NCI-H524 treated with DMSO at 0.1 percent for 48 hours (cell line): ENCODE measurements at regions not wholly inside any gene's neighbourhood (a gene's known extent, or its start where the extent isn't known, plus 50 kb on each side); places are given as distances from the start of the nearest gene placed in this dataset.
"Not testable (repeated sequence)": the region's sequence is repeated elsewhere in the genome, so short reads cannot be mapped to it uniquely, and the experiment has no call there.

Experiments used
- DNase-seq: peaks from one replicate; lab custom pipeline; 2025; lab: John Stamatoyannopoulos, UW

DNA sequence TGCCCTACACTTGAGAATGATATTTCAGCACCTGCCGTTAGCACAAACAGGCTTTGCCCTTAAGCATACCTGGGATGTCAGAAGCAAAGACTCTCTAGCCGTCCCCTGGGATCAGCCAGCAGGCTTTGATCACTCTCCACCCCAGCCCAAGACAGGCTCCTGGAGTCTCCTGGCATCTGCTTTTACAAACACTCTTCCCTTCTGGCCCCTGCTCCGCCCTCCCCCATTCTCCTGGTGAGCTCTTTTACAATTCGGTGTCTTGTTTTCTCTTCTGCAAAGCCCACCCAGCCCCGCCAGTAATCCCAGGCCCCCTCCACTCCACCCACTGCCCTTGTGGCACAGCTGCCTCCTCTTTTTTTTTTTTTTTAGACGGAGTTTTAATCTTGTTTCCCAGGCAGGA, 50.4 kb downstream of the KATNIP start:
- peak; percentile 99 for DNase-seq

DNA sequence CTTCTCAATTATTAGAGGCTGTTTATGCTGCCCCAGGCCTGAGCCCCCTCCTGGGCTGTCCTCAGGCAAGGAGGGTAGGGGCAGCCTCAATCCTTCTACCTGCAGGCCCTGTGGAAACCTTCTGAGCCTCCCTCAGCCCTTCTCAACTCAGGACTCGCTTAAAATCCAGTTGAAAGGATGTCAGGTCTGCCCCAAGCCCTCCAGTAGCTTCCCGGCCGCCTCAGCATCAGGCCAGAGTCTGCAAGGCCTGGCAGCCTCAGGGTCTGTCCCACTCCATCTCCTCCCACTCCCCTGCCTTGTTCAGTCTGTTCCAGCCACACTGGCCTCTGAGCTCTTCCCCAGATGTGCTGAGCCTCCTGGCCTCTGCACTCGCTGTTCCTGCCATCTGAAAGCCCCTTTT, 52.2 kb downstream of the KATNIP start:
- no peak for DNase-seq

DNA sequence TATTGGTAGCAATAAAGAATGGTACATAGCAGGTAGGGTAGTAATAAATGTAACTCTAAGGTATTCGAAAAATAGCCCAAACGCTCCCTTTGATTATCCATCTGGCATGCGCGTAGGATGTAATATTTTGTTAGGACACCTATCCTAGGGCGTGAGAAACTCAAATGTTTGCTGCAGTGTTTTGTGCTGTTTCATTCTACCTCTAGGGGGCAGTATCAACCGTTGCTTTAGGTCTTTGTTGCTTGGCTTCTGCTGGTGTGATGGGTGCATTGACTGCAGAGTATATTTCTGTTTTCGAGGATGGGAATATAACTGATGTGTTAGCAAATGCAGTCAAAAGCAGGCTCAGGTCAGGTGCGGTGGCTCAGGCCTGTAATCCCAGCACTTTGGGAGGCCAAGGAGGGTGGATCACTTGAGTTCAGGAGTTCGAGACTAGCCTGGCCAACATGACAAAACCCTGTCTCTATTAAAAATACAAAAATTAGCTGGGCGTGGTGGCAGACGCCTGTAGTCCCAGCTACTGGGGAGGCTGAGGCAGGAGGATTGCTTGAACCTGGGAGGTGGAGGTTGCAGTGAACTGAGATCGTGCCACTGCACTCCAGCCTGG, 55.7 kb downstream of the KATNIP start:
- DNase-seq, result not testable (repeated sequence)

DNA sequence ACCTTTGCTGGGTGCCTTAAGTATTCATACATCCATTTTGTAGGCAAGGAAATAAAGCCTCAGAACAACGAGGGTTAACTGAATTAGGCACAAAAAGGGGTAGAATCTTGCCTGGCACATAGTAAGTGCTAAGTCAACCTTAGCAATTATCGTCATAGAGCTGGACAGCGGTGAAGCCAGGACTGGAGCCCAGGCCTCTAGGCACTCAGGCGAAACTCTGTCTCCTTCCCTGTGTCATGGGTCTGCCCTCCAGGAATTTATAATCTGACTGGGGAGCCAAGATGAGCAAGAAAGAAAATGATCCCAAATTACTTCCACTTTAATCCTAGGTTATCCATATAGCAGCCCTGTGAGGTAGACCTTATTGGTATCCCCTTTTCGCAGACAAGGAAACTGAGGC, 61.4 kb downstream of the KATNIP start:
- DNase-seq, result no peak

DNA sequence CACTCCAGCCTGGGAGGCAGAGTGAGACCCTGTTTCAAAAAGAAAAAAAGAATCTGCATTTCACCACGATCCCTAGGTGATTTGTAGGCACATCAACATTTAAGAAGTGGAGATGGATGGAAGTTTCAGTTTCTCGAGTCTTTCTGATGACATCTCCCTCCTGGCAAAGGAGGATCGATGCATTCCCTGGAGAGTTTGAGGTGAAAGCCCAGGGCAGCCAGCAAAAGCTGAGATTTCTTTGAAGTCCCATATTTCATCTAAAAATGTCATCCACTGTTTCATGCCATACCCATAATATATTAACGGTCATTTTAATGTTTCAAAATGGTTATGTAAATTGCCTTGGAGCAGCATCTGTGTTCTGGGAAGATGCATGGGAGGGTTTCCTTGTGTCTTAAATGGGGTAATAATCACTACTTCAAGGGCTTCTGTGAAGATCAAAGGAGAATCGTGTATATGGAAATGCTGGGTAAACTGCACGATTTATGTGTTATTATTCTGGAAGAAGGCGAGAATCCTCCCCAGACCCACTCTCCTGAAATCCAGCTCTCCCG, 63.4 kb downstream of the KATNIP start:
- DNase-seq, result no peak

DNA sequence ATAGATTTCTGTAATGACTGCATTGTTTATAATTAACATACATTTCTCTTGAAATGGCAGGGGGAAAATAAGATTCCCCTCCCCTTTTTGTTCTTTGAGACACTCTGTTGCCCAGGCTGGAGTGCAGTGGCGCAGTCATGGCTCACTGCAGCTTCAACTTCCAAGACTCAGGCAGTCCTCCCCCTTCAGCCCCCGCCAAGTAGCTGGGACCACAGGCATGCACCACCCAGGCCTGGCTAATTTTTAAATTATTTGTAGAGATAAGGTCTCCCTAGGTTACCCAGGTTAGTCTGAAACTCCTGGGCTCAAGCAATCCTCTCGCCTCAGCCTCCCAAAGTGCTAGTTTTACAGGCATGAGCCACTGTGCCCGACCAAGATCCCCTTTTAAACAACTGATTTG, 67.7 kb downstream of the KATNIP start:
- DNase-seq, result no peak

DNA sequence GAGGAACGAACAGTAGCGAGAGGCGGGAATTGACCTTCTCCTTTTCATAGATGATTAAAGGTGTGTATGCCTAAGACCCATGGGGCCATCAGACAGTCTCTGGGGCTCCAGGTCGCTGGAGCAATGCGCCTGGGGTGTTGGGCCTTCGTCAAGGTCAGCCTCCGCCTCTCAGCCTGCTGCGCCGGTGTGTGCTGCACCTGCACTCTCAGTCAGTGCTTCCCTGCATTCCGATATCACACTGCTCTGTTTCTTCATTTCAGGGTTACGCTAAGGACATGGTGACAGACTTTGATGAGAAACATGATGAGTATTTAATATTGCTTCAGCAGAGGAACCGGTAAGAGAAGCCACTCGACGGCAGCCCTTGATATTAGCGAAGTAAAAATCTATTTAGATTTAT, 68.2 kb downstream of the KATNIP start:
- DNase-seq, result no peak

DNA sequence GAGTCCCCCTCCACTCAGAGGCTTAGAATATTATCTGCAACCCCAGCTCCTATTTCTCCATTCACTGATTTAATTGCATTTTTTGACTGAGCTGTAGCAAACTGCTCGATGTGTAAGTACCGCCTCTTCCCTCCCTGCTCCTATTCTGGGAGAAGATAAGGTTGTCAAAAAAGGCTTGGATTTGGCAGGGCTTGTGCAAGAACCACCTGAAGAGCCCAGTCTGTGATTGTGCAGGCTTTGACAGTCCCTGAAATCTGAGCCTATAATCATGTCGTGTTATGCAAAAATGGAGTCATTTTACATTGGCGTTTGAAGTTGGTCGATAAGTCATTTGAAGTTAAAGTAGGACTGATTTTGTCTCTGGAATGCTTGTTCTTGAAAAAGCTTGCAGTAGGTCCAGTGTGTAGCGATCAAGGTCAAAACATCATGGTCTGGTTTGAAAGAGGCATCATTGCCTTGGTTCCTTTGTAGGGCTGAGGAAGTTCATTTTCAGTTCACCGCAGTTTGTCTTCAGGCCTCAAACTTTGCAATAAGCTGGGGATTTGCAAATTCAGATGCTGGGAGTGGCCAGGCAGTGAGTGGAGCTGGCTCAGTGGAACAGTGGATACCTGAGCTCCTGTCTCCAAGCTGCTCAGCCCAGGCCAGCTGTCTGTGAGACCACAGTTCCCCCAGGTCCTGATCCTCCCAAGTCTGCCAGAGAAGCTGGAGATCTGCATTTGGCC, 68.8 kb downstream of the KATNIP start:
- no peak for DNase-seq

DNA sequence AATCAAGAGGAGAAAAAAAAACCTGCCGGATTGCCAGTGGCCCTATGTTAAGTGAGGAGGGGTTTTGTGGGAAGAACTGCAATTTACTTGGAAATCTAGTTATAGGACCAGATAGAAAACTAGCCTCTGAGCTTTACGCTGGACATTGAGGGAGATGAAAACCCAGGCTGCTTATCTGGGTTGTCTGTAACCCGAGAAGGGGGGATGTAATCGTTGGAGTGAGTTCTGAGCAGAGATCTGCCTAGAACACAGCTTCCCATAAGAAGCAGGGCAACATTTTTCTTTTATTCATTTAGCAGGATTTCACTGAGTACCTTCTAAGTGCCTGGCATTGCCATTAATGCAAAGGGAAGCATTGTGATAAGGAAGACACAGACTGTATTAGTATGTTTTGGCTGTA, 70.6 kb downstream of the KATNIP start:
- no peak for DNase-seq

DNA sequence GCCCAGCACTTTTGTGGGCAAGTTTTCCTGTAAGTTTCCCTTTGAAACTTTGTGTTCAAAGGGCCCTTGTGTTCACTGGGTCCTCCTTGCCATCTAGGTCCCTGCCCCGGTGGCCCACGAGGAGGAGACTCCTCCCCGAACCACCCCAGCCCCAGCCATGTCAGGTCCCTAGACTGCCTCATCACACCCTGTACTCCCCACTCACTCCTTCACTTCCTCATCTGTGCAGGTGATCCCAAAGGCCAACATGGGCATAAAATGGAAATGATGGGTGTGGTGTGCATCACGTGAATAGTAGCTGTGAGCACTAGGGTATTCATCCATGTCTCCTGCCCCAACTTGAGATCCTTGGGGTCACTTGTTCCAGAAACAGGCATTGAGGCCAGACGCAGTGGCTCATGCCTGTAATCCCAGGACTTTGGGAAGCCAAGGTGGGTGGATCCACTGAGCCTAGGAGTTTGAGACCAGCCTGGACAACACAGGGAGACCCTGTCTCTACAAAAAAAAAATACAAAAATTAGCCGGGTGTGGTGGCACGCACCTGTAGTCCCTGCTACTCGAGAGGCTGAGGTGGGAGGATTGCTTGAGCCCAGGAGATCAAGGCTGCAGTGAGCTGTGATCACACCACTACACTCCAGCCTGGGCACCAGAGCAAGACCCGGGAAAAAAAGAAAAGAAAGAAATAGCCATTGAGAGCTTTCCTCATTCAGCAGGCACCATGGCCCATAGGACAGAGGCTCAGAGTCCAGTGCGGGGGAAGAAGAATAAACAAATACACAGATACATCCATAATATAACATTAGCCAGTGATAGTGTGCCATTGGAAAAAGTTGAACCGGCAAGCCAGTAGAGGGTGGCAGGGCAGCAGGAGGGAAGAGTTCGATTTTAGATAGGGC, 74.5 kb downstream of the KATNIP start:
- DNase-seq, result no peak

DNA sequence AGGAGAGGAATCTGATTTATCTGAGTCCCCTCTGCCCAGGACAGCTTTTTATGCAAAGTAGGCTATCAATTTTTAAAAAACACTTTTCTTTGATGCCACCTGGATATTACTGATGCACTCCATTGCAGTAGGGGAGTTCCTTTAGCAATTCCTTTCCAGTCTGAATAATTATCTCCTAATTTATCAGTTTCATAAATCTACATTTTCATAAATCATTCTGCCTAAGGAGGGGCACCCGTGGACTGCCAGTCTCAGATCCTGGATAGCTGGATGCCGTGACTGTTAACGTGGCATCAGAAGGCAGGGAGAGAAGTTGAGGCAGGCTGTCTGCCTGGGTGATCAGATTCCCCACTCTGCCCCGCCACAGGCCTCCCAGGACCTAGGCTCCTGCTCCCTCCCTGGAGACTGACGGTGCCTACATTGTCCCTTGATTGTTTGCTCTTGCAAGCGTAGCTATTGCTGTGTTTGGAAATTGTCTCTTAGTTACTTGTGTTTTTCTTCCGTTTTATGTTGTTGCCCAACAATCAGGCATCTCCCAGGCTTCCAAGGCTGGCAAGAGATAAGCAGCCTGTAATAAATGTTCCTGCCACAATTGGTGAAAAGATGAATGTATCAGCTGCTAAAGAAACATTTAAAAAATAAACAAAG, 75.2 kb downstream of the KATNIP start:
- no peak for DNase-seq

DNA sequence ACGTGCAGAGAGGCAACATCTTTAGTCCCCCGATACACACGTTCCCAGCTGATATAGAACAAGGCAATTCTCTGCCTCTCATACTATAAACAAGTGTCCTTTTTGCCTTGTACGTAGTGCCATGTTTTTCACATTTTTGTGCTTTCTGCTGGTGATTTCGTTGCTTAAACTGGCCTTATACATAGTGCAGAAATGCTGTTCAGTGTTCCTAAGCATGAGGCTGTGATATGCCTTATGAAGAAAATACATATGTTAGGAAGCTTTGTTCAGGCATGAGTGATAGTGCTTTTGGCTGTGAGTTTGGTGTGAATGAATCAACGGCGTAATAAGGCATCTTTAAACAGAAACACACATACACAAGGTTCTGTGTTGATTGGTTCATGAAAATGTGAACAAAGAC, 77.2 kb downstream of the KATNIP start:
- DNase-seq, result no peak

DNA sequence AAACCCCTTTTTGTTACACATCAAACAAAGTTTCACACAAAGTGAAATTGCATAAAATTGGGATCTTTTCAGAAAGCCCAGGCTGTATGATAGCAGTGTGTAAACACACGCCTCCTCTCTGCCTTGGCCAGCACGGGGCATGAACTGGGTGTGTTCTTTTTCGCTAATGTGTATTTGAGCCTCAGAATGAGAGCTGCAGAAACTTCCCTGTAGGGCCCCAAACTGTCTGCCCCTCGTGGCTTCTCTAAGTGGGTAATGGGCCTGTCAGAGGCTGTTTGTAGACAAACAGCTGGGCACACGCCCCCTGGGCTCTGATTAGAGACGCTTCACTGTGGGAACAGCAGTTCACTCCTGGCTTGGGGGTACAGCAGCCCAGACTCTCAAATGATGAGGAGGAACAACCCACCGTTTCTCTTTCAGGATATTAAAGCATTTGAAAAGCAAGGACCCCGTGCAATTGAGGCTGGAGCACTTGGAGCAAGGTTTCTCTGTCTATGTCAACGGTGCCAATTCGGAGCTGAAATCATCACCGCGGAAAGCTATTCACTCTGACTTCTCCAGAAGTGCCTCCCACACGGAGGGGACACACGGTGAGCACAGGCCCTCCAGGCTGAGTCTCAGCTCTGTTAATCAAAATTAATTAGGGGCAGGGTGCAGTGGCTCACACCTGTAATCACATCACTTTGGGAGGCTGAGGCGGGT, 78.4 kb downstream of the KATNIP start:
- DNase-seq, result no peak

DNA sequence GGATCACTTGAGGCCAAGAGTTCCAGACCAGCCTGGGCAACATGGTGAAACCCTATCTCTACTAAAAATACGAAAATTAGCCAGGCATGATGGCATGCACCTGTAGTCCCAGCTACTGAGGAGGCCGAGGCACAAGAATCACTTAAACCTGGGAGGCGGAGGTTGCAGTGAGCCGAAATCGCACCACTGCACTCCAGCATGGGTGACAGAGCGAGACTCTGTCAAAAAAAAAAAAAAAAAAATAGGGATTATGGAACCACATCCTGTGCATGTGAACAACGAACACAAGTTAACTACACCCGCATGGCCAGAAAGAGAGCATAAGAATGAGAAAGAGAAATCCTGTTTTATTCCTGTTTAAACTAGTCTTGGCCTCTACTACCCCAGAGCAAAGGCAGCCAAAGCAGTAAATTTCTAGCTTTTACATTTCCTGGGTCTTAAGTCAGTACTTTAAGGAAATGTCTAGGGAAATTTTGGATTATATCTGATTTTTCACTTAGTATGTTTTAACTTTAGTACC, 79.1 kb downstream of the KATNIP start:
- DNase-seq, result not testable (repeated sequence)

DNA sequence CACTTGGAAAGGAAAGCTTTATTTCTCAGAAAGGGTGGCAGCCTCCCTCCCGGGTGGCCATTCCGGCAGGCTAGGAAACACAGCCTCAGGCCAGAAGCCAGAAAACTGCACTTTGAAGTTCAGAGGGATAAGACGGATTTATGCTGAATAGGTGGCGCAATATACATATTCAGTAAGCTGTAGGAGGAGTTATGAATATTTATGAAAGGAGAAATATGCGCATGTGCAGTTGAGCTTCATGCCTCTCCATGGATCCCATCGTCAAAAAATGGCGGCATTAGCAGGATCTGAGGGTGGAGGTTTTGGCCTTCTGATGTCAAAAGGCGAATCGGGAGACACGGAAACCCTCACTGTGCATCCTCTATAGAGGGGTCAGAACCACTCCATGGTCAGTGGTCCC, 82.3 kb downstream of the KATNIP start:
- DNase-seq, result no peak

DNA sequence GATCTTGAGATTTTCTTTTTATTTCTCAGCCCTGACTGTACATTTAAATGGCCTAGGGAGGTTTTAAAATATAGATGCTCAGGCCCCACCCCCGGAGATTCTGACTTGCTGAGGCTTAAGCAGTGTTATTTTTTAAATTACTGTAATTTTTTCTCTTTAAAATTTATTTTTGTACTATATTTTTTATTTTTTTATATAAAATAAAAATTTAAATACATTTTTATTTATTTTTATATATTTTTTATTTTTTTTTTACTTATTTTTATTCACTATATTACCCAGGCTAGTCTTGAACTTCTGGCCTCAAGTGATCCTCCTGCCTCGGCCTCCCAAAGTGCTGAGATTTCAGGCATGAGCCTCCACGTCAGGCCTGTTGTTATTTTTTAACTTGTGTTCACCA, 83.3 kb downstream of the KATNIP start:
- no peak for DNase-seq

DNA sequence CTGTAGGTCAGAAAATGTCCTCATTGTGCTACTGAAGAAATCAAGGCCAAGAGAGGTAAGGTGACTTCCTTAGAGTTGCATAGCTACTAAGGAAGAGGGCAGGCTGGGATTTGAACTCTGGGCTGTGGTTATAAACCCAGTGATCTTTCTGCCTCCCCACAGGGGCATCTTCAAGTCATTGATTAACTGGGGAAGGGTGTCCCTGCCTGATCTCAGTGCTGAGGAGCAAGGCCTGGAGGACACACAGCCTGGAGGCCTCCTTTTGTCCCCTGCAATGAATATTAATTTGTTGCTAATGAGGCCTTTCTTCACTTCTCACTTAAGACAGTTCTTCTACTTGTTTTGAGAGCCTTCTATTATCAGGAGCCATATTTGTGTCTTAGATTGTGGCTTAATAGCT, 83.8 kb downstream of the KATNIP start:
- DNase-seq, result no peak

DNA sequence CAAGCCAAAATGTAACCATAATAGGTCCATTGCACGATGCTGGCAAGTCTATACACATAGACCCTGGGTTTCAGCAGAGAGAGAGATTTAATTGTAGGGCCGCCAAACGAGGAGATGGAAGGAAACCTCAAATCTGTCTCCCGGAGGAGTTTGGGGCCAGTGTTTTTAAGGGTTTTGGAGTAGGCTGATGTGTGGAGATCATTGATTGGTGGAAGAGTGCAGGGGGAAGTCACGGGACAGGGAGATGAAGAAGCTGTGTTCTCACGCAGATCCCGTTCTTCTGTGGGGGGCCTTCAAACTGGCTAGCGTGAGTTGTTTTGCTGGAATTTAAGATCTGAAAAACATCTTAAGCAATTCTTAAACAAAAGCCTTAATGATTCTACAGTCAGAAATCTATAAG, 84.8 kb downstream of the KATNIP start:
- no peak for DNase-seq

DNA sequence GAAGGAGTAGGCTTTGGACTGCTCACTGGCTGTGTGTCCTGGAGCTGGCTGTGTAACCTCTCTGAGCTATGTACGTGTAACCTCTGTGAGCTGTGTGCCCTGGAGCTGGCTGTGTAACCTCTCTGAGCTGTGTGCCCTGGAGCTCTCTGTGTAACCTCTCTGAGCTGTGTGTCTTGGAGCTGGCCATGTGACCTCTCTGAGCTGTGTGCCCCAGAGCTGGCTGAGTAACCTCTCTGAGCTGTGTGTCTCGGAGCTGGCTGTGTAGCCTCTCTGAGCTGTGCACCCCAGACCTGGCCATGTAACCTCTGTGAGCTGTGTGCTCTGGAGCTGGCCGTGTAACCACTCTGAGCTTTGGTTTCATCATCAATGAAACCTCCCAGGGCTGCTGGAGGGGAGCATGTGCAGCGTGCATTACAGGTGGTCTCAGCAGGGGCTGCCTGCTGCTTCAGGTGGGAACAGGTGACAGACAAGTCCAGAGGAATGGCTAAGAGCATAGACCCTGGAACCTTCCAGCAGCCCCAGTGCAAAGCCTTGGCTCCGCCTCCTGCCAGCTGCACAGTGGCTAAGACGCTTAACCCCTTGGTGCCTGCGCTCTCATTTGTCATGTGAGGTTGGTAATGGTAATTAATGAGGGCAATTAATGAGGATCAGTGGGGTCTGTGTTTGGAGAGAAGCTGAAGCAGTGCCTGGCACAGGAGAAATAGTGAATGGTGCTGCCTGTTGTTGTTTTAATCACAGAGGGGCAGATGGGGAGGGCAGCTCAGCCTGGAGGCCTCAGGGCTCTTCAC, 86.7 kb downstream of the KATNIP start:
- DNase-seq, result peak; percentile 90

DNA sequence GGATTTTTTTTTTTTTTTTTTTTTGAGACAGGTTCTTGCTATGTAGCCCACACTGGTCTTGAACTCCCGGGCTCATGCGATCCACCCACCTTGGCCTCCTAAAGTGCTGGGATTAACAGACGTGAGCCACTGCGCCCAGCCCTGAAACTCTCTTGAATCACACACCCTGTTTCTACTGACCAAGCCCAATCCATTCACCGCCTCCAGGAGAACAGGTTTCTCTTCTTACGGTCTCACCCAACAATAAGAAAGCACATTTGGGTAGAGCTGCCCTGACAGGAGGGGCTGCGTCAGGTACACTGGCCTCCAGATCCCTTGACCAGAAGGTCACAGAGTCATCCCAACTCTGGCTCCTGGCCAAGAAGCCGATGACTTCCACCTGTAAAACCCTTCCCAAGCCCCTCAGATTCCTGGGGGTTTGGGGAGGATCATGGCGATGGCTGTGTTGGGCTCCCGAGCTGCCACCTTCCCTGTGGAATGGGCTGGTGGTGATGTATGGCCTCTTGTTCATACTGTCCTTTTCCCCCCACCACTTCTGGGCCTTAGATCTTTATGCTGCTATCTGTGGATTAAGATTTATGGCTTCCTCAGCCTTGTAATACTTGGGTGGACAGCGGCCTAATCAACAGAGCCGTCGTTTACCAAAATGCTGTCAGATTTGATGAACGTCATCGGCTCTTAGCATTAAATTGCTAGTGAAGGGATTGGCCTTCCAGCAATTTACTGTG, 89.1 kb downstream of the KATNIP start:
- no peak for DNase-seq
